A549 (cell line): ENCODE measurements at regions not wholly inside any gene's neighbourhood (a gene's known extent, or its start where the extent isn't known, plus 50 kb on each side); places are given as distances from the start of the nearest gene placed in this dataset.

Experiments
- ATAC-seq, 2 experiments: fragments of 200-7000 bp in 1 of 2; fragments of >200 bp in 1 of 2; cut with Nextera tagmentation in 1 of 2; cut with Tn5 transposase in 1 of 2; 3 replicates each; pipeline versions ENCODE4 v1.8.0 to v1.9.1; 2018 to 2020; ENCODE audit warnings: mild to moderate bottlenecking in 1 of 2, moderate library complexity in 1 of 2
- CTCF ChIA-PET: fragments of 300-600 bp; sonication (Branson Sonifier 250); formaldehyde crosslinking; extraction: SDS; loops from one replicate; lab custom pipeline; 2021; ENCODE audit warnings: antibody characterized with exemption, inconsistent platforms; lab: Yijun Ruan, JAX
- POLR2A ChIA-PET: fragments of 350-600 bp; formaldehyde crosslinking; extraction: SDS; loops from one replicate; lab custom pipeline; 2021; ENCODE audit warnings: antibody characterized with exemption, inconsistent platforms; lab: Yijun Ruan, JAX
- DNase-seq, 2 experiments: peaks; one replicate each; pipeline versions ENCODE4 v3.0.0 to v3.0.0-alpha.2; 2011 to 2016; ENCODE audit warnings: low read depth in 1 of 2, low spot score in 1 of 2
- FAIRE-seq: peaks from 2 replicates; lab custom pipeline; 2011; peaks lifted over from hg19 to GRCh38; lab: Jason Lieb, UNC
- H3K27ac ChIP-seq, 2 experiments: fragments of >200 bp; sonication (Bioruptor Twin); formaldehyde crosslinking; 3 replicates each; pipeline ENCODE4 v1.5.1; 2016 to 2017
- H3K4me1 ChIP-seq: fragments of >200 bp; sonication (Bioruptor Twin); formaldehyde crosslinking; 3 replicates; pipeline ENCODE4 v1.6.1; 2016
- H3K4me2 ChIP-seq: fragments of >200 bp; sonication (Bioruptor Twin); formaldehyde crosslinking; 3 replicates; pipeline ENCODE4 v1.6.1; 2016
- H3K4me3 ChIP-seq: fragments of >200 bp; sonication (Bioruptor Twin); formaldehyde crosslinking; 3 replicates; pipeline ENCODE4 v1.5.1; 2016
- H3K9me3 ChIP-seq: fragments of >200 bp; sonication (Bioruptor Twin); formaldehyde crosslinking; 3 replicates; pipeline ENCODE4 v1.6.1; 2016
- CHD4 ChIP-seq: fragments of 200-600 bp; sonication (generic); IDR thresholded peaks from 2 replicates; pipeline ENCODE4 v1.6.1; 2016; ENCODE audit warnings: antibody characterized with exemption, mild to moderate bottlenecking, borderline replicate concordance
- EHF ChIP-seq: fragments of 250-450 bp; sonication (Bioruptor Pico); IDR thresholded peaks from 2 replicates; pipeline ENCODE4 v1.5.0; 2020; ENCODE audit warnings: mild to moderate bottlenecking
- EP300 ChIP-seq, 2 experiments: fragments of >200 bp; sonication (Bioruptor Twin); formaldehyde crosslinking; IDR thresholded peaks; 2 replicates in 1 of 2; 3 replicates in 1 of 2; pipeline ENCODE4 v1.6.1; 2016 to 2017
- FOSB ChIP-seq: fragments of 250-450 bp; sonication (Bioruptor Pico); IDR thresholded peaks from 2 replicates; pipeline ENCODE4 v1.5.0; 2020; ENCODE audit warnings: mild to moderate bottlenecking, moderate library complexity
- FOSL2 ChIP-seq, 2 experiments: fragments of 450-650 bp in 1 of 2; fragments of >200 bp in 1 of 2; sonication (Bioruptor Twin) in 1 of 2; formaldehyde crosslinking; IDR thresholded peaks; 2 replicates each; pipeline versions ENCODE4 v1.5.0 to v1.6.1; 2016 to 2020; ENCODE audit warnings: mild to moderate bottlenecking in 1 of 2, moderate library complexity in 1 of 2
- FOXS1 ChIP-seq: fragments of 250-450 bp; sonication (Bioruptor Pico); IDR thresholded peaks from 2 replicates; pipeline ENCODE4 v1.5.0; 2020; ENCODE audit warnings: mild to moderate bottlenecking, moderate library complexity
- HDAC2 ChIP-seq: fragments of 200-600 bp; sonication (generic); IDR thresholded peaks from 2 replicates; pipeline ENCODE4 v1.6.1; 2016
- HEYL ChIP-seq: fragments of 250-450 bp; sonication (Bioruptor Pico); IDR thresholded peaks from 2 replicates; pipeline ENCODE4 v1.8.0; 2021; ENCODE audit warnings: mild to moderate bottlenecking, moderate library complexity
- HOXA7 ChIP-seq: fragments of 250-450 bp; sonication (Bioruptor Pico); IDR thresholded peaks from 2 replicates; pipeline ENCODE4 v1.5.0; 2020; ENCODE audit warnings: mild to moderate bottlenecking, moderate library complexity
- JUN ChIP-seq, 2 experiments: fragments of >200 bp; sonication (Bioruptor Twin); formaldehyde crosslinking; IDR thresholded peaks; 2 replicates in 1 of 2; 3 replicates in 1 of 2; pipeline ENCODE4 v1.6.1; 2016 to 2017
- JUNB ChIP-seq: fragments of >200 bp; sonication (Bioruptor Twin); formaldehyde crosslinking; IDR thresholded peaks from 2 replicates; pipeline ENCODE4 v1.6.1; 2016
- KDM5A ChIP-seq: fragments of 200-600 bp; sonication (generic); IDR thresholded peaks from 2 replicates; pipeline ENCODE4 v1.6.1; 2016; ENCODE audit warnings: antibody characterized with exemption, mild to moderate bottlenecking
- MAZ ChIP-seq: fragments of 150-350 bp; IDR thresholded peaks from 2 replicates; pipeline ENCODE4 v1.6.1; 2014; ENCODE audit warnings: antibody characterized with exemption, low read depth, low read length, borderline replicate concordance
- NFE2L2 ChIP-seq: fragments of 150-350 bp; conservative IDR thresholded peaks from 2 replicates; pipeline ENCODE4 v1.6.1; 2014; ENCODE audit warnings: low read length
- NPAS2 ChIP-seq: fragments of 250-450 bp; sonication (Bioruptor Pico); IDR thresholded peaks from 2 replicates; pipeline ENCODE4 v1.8.0; 2022; ENCODE audit warnings: mild to moderate bottlenecking, moderate library complexity, borderline replicate concordance
- PHF8 ChIP-seq: fragments of 200-600 bp; sonication (generic); IDR thresholded peaks from 2 replicates; pipeline ENCODE4 v1.6.1; 2016; ENCODE audit warnings: low read depth, mild to moderate bottlenecking, antibody characterized with exemption, moderate library complexity, borderline replicate concordance
- RCOR1 ChIP-seq: fragments of 150-350 bp; IDR thresholded peaks from 2 replicates; pipeline ENCODE4 v1.6.1; 2014; ENCODE audit warnings: antibody characterized with exemption, low read length, low read depth
- RFX5 ChIP-seq: fragments of 450-650 bp; IDR thresholded peaks from 2 replicates; pipeline ENCODE4 v1.7.1; 2014; ENCODE audit warnings: antibody characterized with exemption, mild to moderate bottlenecking, moderate library complexity
- RNF2 ChIP-seq: fragments of 200-600 bp; sonication (generic); IDR thresholded peaks from 2 replicates; pipeline ENCODE4 v1.6.1; 2016; ENCODE audit warnings: low read depth, mild to moderate bottlenecking, antibody characterized with exemption, moderate library complexity, borderline replicate concordance
- SMC3 ChIP-seq: fragments of >200 bp; sonication (Bioruptor Twin); formaldehyde crosslinking; IDR thresholded peaks from 3 replicates; pipeline ENCODE4 v1.6.1; 2018; ENCODE audit warnings: inconsistent platforms
- SREBF2 ChIP-seq: fragments of 450-650 bp; IDR thresholded peaks from 2 replicates; pipeline ENCODE4 v1.6.1; 2014; ENCODE audit warnings: mild to moderate bottlenecking, moderate library complexity
- TFCP2L1 ChIP-seq: fragments of 250-450 bp; sonication (Bioruptor Pico); IDR thresholded peaks from 2 replicates; pipeline ENCODE4 v1.5.0; 2021; ENCODE audit warnings: mild to moderate bottlenecking
- USF2 ChIP-seq: fragments of 450-650 bp; IDR thresholded peaks from 2 replicates; pipeline ENCODE4 v1.6.1; 2014; ENCODE audit warnings: antibody characterized with exemption
- ZC3H11A ChIP-seq: fragments of 450-650 bp; IDR thresholded peaks from 2 replicates; pipeline ENCODE4 v1.6.1; 2014; ENCODE audit warnings: antibody characterized with exemption, mild to moderate bottlenecking
- ZFP36 ChIP-seq: fragments of 450-650 bp; IDR thresholded peaks from 2 replicates; pipeline ENCODE4 v1.6.1; 2014; ENCODE audit warnings: borderline replicate concordance; ENCODE audit not compliant: partially characterized antibody
- ZNF302 ChIP-seq: fragments of 250-450 bp; sonication (Bioruptor Pico); IDR thresholded peaks from 2 replicates; pipeline ENCODE4 v1.9.0; 2021; ENCODE audit warnings: inconsistent platforms, mild to moderate bottlenecking, moderate library complexity
- WGBS: methylation state at CpG from one replicate; pipeline ENCODE4 v1.1.6; 2017; ENCODE audit errors: missing lambda C conversion rate; 5-methylcytosine and 5-hydroxymethylcytosine counted together
- TF ChIP-seq, protein P1 (sequence below): fragments of >200 bp; sonication (Bioruptor Twin); formaldehyde crosslinking; IDR thresholded peaks from 2 replicates; pipeline ENCODE4 v1.6.1; 2016
- TF ChIP-seq, protein P2 (sequence below): fragments of 200-600 bp; sonication (generic); IDR thresholded peaks from 2 replicates; pipeline ENCODE4 v1.6.1; 2016; ENCODE audit warnings: antibody characterized with exemption, mild to moderate bottlenecking, moderate library complexity

GRCh38 chr9:80378669-80379293 lies 807.0 kb downstream of the TLE4 start (continued):
- TF ChIP-seq, protein P1, sequence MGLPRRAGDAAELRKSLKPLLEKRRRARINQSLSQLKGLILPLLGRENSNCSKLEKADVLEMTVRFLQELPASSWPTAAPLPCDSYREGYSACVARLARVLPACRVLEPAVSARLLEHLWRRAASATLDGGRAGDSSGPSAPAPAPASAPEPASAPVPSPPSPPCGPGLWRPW, result no peak
- no peak for TF ChIP-seq FOSB
- no peak for TF ChIP-seq ZFP36

DNA sequence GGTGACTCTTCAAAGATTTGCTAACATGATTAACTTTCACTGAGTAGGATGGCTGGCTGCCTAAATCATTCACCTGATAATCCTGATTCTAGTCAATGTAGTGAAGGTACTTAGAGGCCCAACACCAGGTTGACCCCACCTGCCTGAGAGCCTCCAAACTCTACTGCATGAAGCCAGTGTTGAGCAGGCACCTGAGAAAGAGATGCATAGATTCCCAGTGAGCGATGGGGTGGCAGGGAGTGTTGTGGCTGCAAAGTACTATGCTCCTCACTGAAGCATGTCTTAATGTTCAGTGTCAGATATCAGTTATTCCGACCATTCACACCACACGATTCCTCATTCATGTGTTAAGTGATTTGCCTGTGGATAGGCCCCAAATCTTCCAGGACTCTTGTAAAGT lies 804.4 kb downstream of the TLE4 start:
- POLR2A ChIA-PET, result no interaction called here
- Histone ChIP-seq H3K4me2 (no peak overlapping the region), H3K4me3 (no peak overlapping the region), H3K27ac (no peak overlapping the region), H3K4me1 (no peaks in the 10 kb centered on the region), H3K9me3 (no peaks in the 10 kb centered on the region)
- CTCF ChIA-PET, result interaction anchor here (0.6 kb wide), 1 partner anchor 1764 kb away, joined by 3 read pairs; no protein-coding TSS in a partner anchor
- 37% methylated on average over 3 of the region's 3 CpGs for WGBS
- no peak for TF ChIP-seq ZFP36
- no peak for TF ChIP-seq HOXA7 (CRISPR knock-in tag)
- TF ChIP-seq ZNF302 (CRISPR knock-in tag), result no peak
- no peak for TF ChIP-seq MAZ
- no peak for TF ChIP-seq KDM5A
- TF ChIP-seq EHF, result no peak
- no peak for TF ChIP-seq PHF8
- TF ChIP-seq FOSB, result no peak
- no peak for TF ChIP-seq USF2
- no peak for TF ChIP-seq NPAS2 (CRISPR knock-in tag)
- no peak for TF ChIP-seq RCOR1
- TF ChIP-seq TFCP2L1, result no peak
- no peak for TF ChIP-seq JUN (IDR thresholded peaks at IDR 0.05)
- no peak for TF ChIP-seq SREBF2
- no peak for TF ChIP-seq RFX5
- no peak for TF ChIP-seq JUNB
- TF ChIP-seq FOSL2 (IDR thresholded peaks at IDR 0.05), result no peak
- TF ChIP-seq FOSL2 (CRISPR knock-in tag; IDR thresholded peaks at IDR 0.05), result no peak
- TF ChIP-seq ZC3H11A, result no peak
- DNase-seq, result no peak
- ATAC-seq, result no peak
- no peak for FAIRE-seq

GRCh38 chr9:80375477-80375876 lies 803.7 kb downstream of the TLE4 start:
- ChIA-PET CTCF (interaction anchor here (0.6 kb wide), 1 partner anchor 19 kb away, joined by 3 read pairs; no protein-coding TSS in a partner anchor), POLR2A (no interaction called here)
- H3K4me1 ChIP-seq, result no peaks in the 10 kb centered on the region
- no peak overlapping the region for H3K27ac ChIP-seq
- 4% methylated on average over 1 of the region's 1 CpG for WGBS
- no peak overlapping the region for H3K4me3 ChIP-seq
- ATAC-seq (no peak), FAIRE-seq (no peak), DNase-seq (no peak)
- TF ChIP-seq SMC3 (no peak), HDAC2 (no peak), FOXS1 (CRISPR knock-in tag) (no peak), NPAS2 (CRISPR knock-in tag) (no peak), ZC3H11A (no peak), RNF2 (no peak), HOXA7 (CRISPR knock-in tag) (no peak), EP300 (IDR thresholded peaks at IDR 0.05) (no peak), HEYL (CRISPR knock-in tag) (no peak), NFE2L2 (no peak), CHD4 (no peak)
- TF ChIP-seq, protein P2, sequence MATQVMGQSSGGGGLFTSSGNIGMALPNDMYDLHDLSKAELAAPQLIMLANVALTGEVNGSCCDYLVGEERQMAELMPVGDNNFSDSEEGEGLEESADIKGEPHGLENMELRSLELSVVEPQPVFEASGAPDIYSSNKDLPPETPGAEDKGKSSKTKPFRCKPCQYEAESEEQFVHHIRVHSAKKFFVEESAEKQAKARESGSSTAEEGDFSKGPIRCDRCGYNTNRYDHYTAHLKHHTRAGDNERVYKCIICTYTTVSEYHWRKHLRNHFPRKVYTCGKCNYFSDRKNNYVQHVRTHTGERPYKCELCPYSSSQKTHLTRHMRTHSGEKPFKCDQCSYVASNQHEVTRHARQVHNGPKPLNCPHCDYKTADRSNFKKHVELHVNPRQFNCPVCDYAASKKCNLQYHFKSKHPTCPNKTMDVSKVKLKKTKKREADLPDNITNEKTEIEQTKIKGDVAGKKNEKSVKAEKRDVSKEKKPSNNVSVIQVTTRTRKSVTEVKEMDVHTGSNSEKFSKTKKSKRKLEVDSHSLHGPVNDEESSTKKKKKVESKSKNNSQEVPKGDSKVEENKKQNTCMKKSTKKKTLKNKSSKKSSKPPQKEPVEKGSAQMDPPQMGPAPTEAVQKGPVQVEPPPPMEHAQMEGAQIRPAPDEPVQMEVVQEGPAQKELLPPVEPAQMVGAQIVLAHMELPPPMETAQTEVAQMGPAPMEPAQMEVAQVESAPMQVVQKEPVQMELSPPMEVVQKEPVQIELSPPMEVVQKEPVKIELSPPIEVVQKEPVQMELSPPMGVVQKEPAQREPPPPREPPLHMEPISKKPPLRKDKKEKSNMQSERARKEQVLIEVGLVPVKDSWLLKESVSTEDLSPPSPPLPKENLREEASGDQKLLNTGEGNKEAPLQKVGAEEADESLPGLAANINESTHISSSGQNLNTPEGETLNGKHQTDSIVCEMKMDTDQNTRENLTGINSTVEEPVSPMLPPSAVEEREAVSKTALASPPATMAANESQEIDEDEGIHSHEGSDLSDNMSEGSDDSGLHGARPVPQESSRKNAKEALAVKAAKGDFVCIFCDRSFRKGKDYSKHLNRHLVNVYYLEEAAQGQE, result no peak
- H3K4me2 ChIP-seq, result no peak overlapping the region
- no peaks in the 10 kb centered on the region for H3K9me3 ChIP-seq
